SK-N-SH (cell line): ENCODE measurements at regions not wholly inside any gene's neighbourhood (a gene's known extent, or its start where the extent isn't known, plus 50 kb on each side); places are given as distances from the start of the nearest gene placed in this dataset.

Experiments used
- CTCF ChIA-PET: fragments of 300-600, 350-600 bp; formaldehyde crosslinking; extraction: SDS; loops from one replicate; lab custom pipeline; 2021; lab: Yijun Ruan, JAX
- POLR2A ChIA-PET: fragments of 350-600 bp; sonication (Branson Sonifier 250); formaldehyde crosslinking; extraction: SDS; loops from one replicate; lab custom pipeline; 2020; ENCODE audit warnings: antibody characterized with exemption, inconsistent platforms; lab: Yijun Ruan, JAX
- DNase-seq: peaks from one replicate; pipeline ENCODE4 v3.0.0; 2012
- H2AFZ ChIP-seq: fragments of 200-600 bp; sonication (generic); 2 replicates; pipeline ENCODE4 v1.8.1; 2016; ENCODE audit warnings: antibody characterized with exemption, mild to moderate bottlenecking, low read depth
- H3F3A ChIP-seq: fragments of 200-600 bp; sonication (generic); replicated peaks from 2 replicates; pipeline ENCODE3; 2016; ENCODE audit warnings: antibody characterized with exemption, mild to moderate bottlenecking; ENCODE audit not compliant: insufficient read depth
- H3K27ac ChIP-seq, 2 experiments: fragments of 200-500 bp in 1 of 2; fragments of 200-600 bp in 1 of 2; sonication (Bioruptor generic) in 1 of 2; sonication (generic), shearing (Covaris generic) in 1 of 2; 2 replicates each; pipeline versions ENCODE4 v1.5.1 to v1.6.1; 2014 to 2016; ENCODE audit warnings: low read depth in 2 of 2, inconsistent platforms in 1 of 2, low read length in 1 of 2, mild to moderate bottlenecking in 1 of 2, mixed read lengths in 1 of 2
- H3K27me3 ChIP-seq: fragments of 200-600 bp; sonication (generic), shearing (Covaris generic); 2 replicates; pipeline ENCODE4 v1.6.1; 2016; ENCODE audit warnings: mixed run types; ENCODE audit not compliant: insufficient read depth
- H3K36me3 ChIP-seq, 2 experiments: fragments of 200-500 bp in 1 of 2; fragments of 200-600 bp in 1 of 2; sonication (Bioruptor generic) in 1 of 2; sonication (generic) in 1 of 2; replicated peaks in 1 of 2; 2 replicates each; pipeline versions ENCODE3 to v1.5.1; 2014 to 2016; ENCODE audit warnings: low read length in 1 of 2, mild to moderate bottlenecking in 1 of 2; ENCODE audit not compliant: insufficient read depth in 2 of 2, control insufficient read depth in 1 of 2
- H3K4me1 ChIP-seq, 2 experiments: fragments of 200-500 bp in 1 of 2; fragments of 200-600 bp in 1 of 2; sonication (Bioruptor generic) in 1 of 2; sonication (generic), shearing (Covaris generic) in 1 of 2; 2 replicates each; pipeline versions ENCODE4 v1.5.1 to v1.6.1; 2014 to 2016; ENCODE audit warnings: low read depth in 1 of 2, low read length in 1 of 2, mixed run types in 1 of 2; ENCODE audit not compliant: insufficient read depth in 2 of 2, control insufficient read depth in 1 of 2
- H3K4me2 ChIP-seq: fragments of 200-600 bp; sonication (generic), shearing (Covaris generic); 2 replicates; pipeline ENCODE4 v1.6.1; 2017; ENCODE audit warnings: mixed run types
- H3K4me3 ChIP-seq, 2 experiments: fragments of 200-500 bp in 1 of 2; fragments of 200-600 bp in 1 of 2; sonication (Bioruptor generic) in 1 of 2; sonication (generic), shearing (Covaris generic) in 1 of 2; 2 replicates each; pipeline versions ENCODE4 v1.5.1 to v1.8.1; 2014 to 2016; ENCODE audit warnings: low read depth in 2 of 2, inconsistent platforms in 1 of 2, low read length in 1 of 2, mild to moderate bottlenecking in 1 of 2, mixed read lengths in 1 of 2, moderate library complexity in 1 of 2
- H3K79me2 ChIP-seq: fragments of 200-600 bp; sonication (generic); 2 replicates; pipeline ENCODE4 v1.8.1; 2017; ENCODE audit warnings: mild to moderate bottlenecking; ENCODE audit not compliant: insufficient read depth
- H3K9ac ChIP-seq: fragments of 200-600 bp; sonication (generic); 2 replicates; pipeline ENCODE4 v1.6.1; 2017; ENCODE audit warnings: mixed run types
- H3K9me2 ChIP-seq: fragments of 200-600 bp; sonication (generic); 2 replicates; pipeline ENCODE4 v1.6.1; 2017; ENCODE audit warnings: mixed run types
- H3K9me3 ChIP-seq: fragments of 200-600 bp; sonication (generic); 2 replicates; pipeline ENCODE4 v1.6.1; 2017; ENCODE audit warnings: mixed run types, mild to moderate bottlenecking, moderate library complexity
- H4K20me1 ChIP-seq: fragments of 200-600 bp; sonication (generic); 2 replicates; pipeline ENCODE4 v1.6.1; 2017; ENCODE audit warnings: mild to moderate bottlenecking, mixed run types; ENCODE audit not compliant: insufficient read depth
- CTCF ChIP-seq: fragments of 200-600 bp; sonication (generic); IDR thresholded peaks from 2 replicates; pipeline ENCODE4 v1.6.1; 2017; ENCODE audit warnings: antibody characterized with exemption, mild to moderate bottlenecking, moderate library complexity
- ELF1 ChIP-seq: IDR thresholded peaks from 2 replicates; pipeline ENCODE4 v1.4.0; 2012
- EZH2phosphoT487 ChIP-seq: fragments of 200-600 bp; sonication (generic); IDR thresholded peaks from 2 replicates; pipeline ENCODE4 v1.6.1; 2017; ENCODE audit warnings: low read depth, mixed run types, mild to moderate bottlenecking, antibody characterized with exemption, moderate library complexity, borderline replicate concordance
- FOSL2 ChIP-seq: IDR thresholded peaks from 2 replicates; pipeline ENCODE4 v1.4.0; 2012; ENCODE audit warnings: low read depth, mild to moderate bottlenecking, moderate library complexity, borderline replicate concordance
- FOXJ3 ChIP-seq: sonication (generic); formaldehyde crosslinking; IDR thresholded peaks from 2 replicates; pipeline ENCODE4 v1.5.1; 2020; ENCODE audit warnings: mild to moderate bottlenecking, missing genetic modification reagents
- JUND ChIP-seq: IDR thresholded peaks from 2 replicates; pipeline ENCODE4 v1.4.0; 2012
- MEF2A ChIP-seq: IDR thresholded peaks from 2 replicates; pipeline ENCODE4 v1.4.0; 2012; ENCODE audit warnings: low read depth, borderline replicate concordance
- MXI1 ChIP-seq: IDR thresholded peaks from 2 replicates; pipeline ENCODE4 v1.6.1; 2012; ENCODE audit warnings: mild to moderate bottlenecking, low read depth, low read length, improper control_type of control experiment
- NFIC ChIP-seq: IDR thresholded peaks from 2 replicates; pipeline ENCODE4 v1.4.0; 2012; ENCODE audit warnings: borderline replicate concordance
- NRF1 ChIP-seq: IDR thresholded peaks from 2 replicates; pipeline ENCODE4 v1.6.1; 2012; ENCODE audit warnings: low read depth, mild to moderate bottlenecking, low read length
- PBX3 ChIP-seq: IDR thresholded peaks from 2 replicates; pipeline ENCODE4; 2012
- POLR2AphosphoS5 ChIP-seq: IDR thresholded peaks from 2 replicates; pipeline ENCODE4 v1.6.1; 2012; ENCODE audit warnings: low read depth, low read length
- RCOR1 ChIP-seq: fragments of 150-350 bp; IDR thresholded peaks from 2 replicates; pipeline ENCODE4 v1.6.1; 2017; ENCODE audit warnings: antibody characterized with exemption, low read length
- RXRA ChIP-seq: IDR thresholded peaks from 2 replicates; pipeline ENCODE4 v1.4.0; 2012; ENCODE audit warnings: low read depth, mild to moderate bottlenecking, borderline replicate concordance
- SIN3A ChIP-seq: IDR thresholded peaks from 2 replicates; pipeline ENCODE4 v1.6.1; 2012; ENCODE audit warnings: low read depth, mild to moderate bottlenecking, low read length, moderate library complexity, borderline replicate concordance
- TAF1 ChIP-seq: IDR thresholded peaks from 2 replicates; pipeline ENCODE4 v1.6.1; 2012; ENCODE audit warnings: low read depth, mild to moderate bottlenecking, low read length, moderate library complexity, borderline replicate concordance
- TCF12 ChIP-seq: IDR thresholded peaks from 2 replicates; pipeline ENCODE4 v1.4.0; 2012
- TEAD4 ChIP-seq: IDR thresholded peaks from 2 replicates; pipeline ENCODE4 v1.4.0; 2012; ENCODE audit warnings: mild to moderate bottlenecking, borderline replicate concordance; ENCODE audit not compliant: insufficient read depth
- USF1 ChIP-seq: IDR thresholded peaks from 2 replicates; pipeline ENCODE4 v1.4.0; 2012; ENCODE audit warnings: low read depth, borderline replicate concordance
- YY1 ChIP-seq: IDR thresholded peaks from 2 replicates; pipeline ENCODE4 v1.4.0; 2012; ENCODE audit warnings: low read depth, mild to moderate bottlenecking
- WGBS: methylation state at CpG from one replicate; pipeline ENCODE4 v1.1.6; 2017; ENCODE audit warnings: low lambda C conversion rate; 5-methylcytosine and 5-hydroxymethylcytosine counted together
- TF ChIP-seq, protein P1 (sequence below): IDR thresholded peaks from 2 replicates; pipeline ENCODE4 v1.4.0; 2012; ENCODE audit warnings: low read depth
- TF ChIP-seq, protein P2 (sequence below): fragments of 150-350 bp; IDR thresholded peaks from 2 replicates; pipeline ENCODE4 v1.6.1; 2017; ENCODE audit warnings: antibody characterized with exemption, low read length, low read depth, borderline replicate concordance

GRCh38 chr11:80412604-80413003 lies 971.8 kb upstream of the TENM4 start:
- Histone ChIP-seq H3K79me2 (no peaks in the 10 kb centered on the region), H3F3A (no peaks in the 10 kb centered on the region), H3K9me2 (no peaks in the 10 kb centered on the region), H3K9ac (no peak overlapping the region), H3K9me3 (no peaks in the 10 kb centered on the region), H3K4me3 (no peak overlapping the region), H3K4me1 (no peaks in the 10 kb centered on the region), H4K20me1 (no peaks in the 10 kb centered on the region), H3K27ac (no peak overlapping the region), H2AFZ (no peak overlapping the region), H3K36me3 (no peaks in the 10 kb centered on the region), H3K4me2 (no peak overlapping the region), H3K27me3 (no peaks in the 10 kb centered on the region)
- ChIA-PET CTCF (no interaction called here), POLR2A (no interaction called here)
- WGBS = 37% methylated on average over 5 of the region's 5 CpGs
- no peak for TF ChIP-seq TAF1
- no peak for TF ChIP-seq YY1
- TF ChIP-seq JUND = no peak
- TF ChIP-seq, protein P1, sequence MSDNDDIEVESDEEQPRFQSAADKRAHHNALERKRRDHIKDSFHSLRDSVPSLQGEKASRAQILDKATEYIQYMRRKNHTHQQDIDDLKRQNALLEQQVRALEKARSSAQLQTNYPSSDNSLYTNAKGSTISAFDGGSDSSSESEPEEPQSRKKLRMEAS = no peak
- no peak for TF ChIP-seq MEF2A
- TF ChIP-seq SIN3A = no peak
- no peak for TF ChIP-seq RXRA
- TF ChIP-seq, protein P2, sequence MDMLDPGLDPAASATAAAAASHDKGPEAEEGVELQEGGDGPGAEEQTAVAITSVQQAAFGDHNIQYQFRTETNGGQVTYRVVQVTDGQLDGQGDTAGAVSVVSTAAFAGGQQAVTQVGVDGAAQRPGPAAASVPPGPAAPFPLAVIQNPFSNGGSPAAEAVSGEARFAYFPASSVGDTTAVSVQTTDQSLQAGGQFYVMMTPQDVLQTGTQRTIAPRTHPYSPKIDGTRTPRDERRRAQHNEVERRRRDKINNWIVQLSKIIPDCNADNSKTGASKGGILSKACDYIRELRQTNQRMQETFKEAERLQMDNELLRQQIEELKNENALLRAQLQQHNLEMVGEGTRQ = no peak
- no peak for TF ChIP-seq NRF1
- no peak for TF ChIP-seq TCF12
- TF ChIP-seq USF1 = no peak
- no peak for TF ChIP-seq CTCF
- no peak for TF ChIP-seq NFIC
- TF ChIP-seq POLR2AphosphoS5 = no peak
- TF ChIP-seq TEAD4 = no peak
- TF ChIP-seq FOXJ3 (CRISPR knock-in tag) = no peak
- DNase-seq = no peak

DNA sequence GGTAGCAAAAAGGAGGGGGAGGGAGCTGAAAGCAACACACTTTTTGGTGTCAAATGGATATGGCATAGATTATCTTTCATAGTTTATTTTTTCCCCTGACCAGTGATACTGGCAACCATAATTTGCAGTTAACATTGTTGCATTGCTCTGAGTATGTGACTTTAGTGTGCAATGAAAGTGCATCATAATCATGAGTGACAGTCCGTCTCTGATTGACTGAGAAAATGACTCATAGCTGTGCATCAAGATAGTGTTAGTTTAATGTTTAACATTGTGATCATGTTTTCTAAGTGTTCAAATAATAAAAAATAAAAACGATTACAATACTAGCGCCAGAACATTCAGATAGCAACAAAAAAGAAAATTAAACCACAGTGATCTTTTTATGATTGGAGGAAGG lies 952.4 kb upstream of the TENM4 start:
- Histone ChIP-seq H3K4me3 (no peak overlapping the region), H3K9ac (no peak overlapping the region)
- TF ChIP-seq POLR2AphosphoS5 = no peak
- TF ChIP-seq YY1 = no peak
- no peak for TF ChIP-seq FOXJ3 (CRISPR knock-in tag)
- no peak for TF ChIP-seq MEF2A
- TF ChIP-seq PBX3 = no peak
- TF ChIP-seq FOSL2 = no peak
- no peak for TF ChIP-seq EZH2phosphoT487
- TF ChIP-seq SIN3A = no peak
- TF ChIP-seq USF1 = no peak
- TF ChIP-seq MXI1 = no peak
- no peak for TF ChIP-seq RCOR1
- TF ChIP-seq TEAD4 = no peak
- TF ChIP-seq TAF1 = no peak
- TF ChIP-seq ELF1 = no peak
- TF ChIP-seq, protein P2 = no peak

More for the DNA sequence above, 952.4 kb upstream of the TENM4 start:
- WGBS = 38% methylated on average over 3 of the region's 3 CpGs
- CTCF ChIA-PET = no interaction called here
- Histone ChIP-seq H3K9me3 (no peaks in the 10 kb centered on the region), H3K4me1 (no peaks in the 10 kb centered on the region), H2AFZ (no peak overlapping the region), H3K27me3 (no peaks in the 10 kb centered on the region), H3K4me2 (no peak overlapping the region), H3K79me2 (no peaks in the 10 kb centered on the region), H3K9me2 (no peaks in the 10 kb centered on the region), H3K27ac (no peak overlapping the region), H4K20me1 (no peaks in the 10 kb centered on the region), H3K36me3 (no peaks in the 10 kb centered on the region), H3F3A (no peaks in the 10 kb centered on the region)
- DNase-seq = no peak
- POLR2A ChIA-PET = no interaction called here
